Fibroblast of the aortic adventitia (primary cell): ENCODE measurements at regions not wholly inside any gene's neighbourhood (a gene's known extent, or its start where the extent isn't known, plus 50 kb on each side); places are given as distances from the start of the nearest gene placed in this dataset.
"Not testable (repeated sequence)": the region's sequence is repeated elsewhere in the genome, so short reads cannot be mapped to it uniquely, and the experiment has no call there.

Source experiments
- DNase-seq: peaks from one replicate; pipeline ENCODE4 v3.0.0-alpha.2; 2010; ENCODE audit warnings: low read depth
- H3K4me3 ChIP-seq: 2 replicates; pipeline ENCODE4 v1.5.1; 2011; ENCODE audit warnings: low read depth, mild to moderate bottlenecking, control low read depth, low read length, moderate library complexity
- TF ChIP-seq, protein P1 (sequence below): IDR thresholded peaks from 2 replicates; pipeline ENCODE4 v1.5.1; 2011; ENCODE audit warnings: mild to moderate bottlenecking, low read length, control low read depth, inconsistent platforms; ENCODE audit not compliant: insufficient read depth

- DNase-seq, result peak; percentile 0
Measured at GRCh38 chr14:37668646-37669045, 73.2 kb downstream of the TTC6 start.

GRCh38 chr14:37669242-37669641 is 73.8 kb downstream of the TTC6 start:
- TF ChIP-seq, protein P1, sequence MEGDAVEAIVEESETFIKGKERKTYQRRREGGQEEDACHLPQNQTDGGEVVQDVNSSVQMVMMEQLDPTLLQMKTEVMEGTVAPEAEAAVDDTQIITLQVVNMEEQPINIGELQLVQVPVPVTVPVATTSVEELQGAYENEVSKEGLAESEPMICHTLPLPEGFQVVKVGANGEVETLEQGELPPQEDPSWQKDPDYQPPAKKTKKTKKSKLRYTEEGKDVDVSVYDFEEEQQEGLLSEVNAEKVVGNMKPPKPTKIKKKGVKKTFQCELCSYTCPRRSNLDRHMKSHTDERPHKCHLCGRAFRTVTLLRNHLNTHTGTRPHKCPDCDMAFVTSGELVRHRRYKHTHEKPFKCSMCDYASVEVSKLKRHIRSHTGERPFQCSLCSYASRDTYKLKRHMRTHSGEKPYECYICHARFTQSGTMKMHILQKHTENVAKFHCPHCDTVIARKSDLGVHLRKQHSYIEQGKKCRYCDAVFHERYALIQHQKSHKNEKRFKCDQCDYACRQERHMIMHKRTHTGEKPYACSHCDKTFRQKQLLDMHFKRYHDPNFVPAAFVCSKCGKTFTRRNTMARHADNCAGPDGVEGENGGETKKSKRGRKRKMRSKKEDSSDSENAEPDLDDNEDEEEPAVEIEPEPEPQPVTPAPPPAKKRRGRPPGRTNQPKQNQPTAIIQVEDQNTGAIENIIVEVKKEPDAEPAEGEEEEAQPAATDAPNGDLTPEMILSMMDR, result no peak
- no peak for DNase-seq
- no peak overlapping the region for H3K4me3 ChIP-seq

More at GRCh38 chr14:37668646-37669045, 73.2 kb downstream of the TTC6 start:
- TF ChIP-seq, protein P1, result no peak
- H3K4me3 ChIP-seq, result no peak overlapping the region

DNA sequence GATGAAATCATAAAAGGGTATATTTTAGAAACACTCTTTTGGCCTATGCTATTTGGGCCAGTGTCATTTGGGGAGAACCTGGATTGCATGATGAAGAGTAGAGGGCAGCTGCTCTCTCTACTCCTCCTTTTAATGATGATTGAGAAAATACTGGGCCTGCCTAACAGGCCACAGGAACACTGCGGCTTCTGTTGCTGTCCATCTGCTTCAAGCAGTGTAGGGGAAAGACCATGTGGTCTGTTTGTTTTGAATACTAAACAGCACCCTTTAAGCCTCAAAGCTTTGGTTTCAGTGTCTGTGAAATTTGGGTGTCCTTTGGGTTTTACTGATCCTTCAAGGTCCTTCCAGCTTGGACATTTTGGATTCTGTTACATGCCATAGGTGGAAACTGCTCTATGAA is 78.0 kb downstream of the TTC6 start:
- DNase-seq, result no peak
- H3K4me3 ChIP-seq, result no peak overlapping the region
- TF ChIP-seq, protein P1, result no peak

- no peak overlapping the region for H3K4me3 ChIP-seq
- TF ChIP-seq, protein P1, result no peak
- DNase-seq, result no peak
Measured at GRCh38 chr14:37678916-37679315, 83.5 kb downstream of the TTC6 start.

GRCh38 chr14:37681486-37681885 is 86.1 kb downstream of the TTC6 start:
- TF ChIP-seq, protein P1, result no peak
- no peak overlapping the region for H3K4me3 ChIP-seq
- no peak for DNase-seq

- DNase-seq, H3K4me3 ChIP-seq: not testable (repeated sequence)
Measured at GRCh38 chr14:37692680-37693079, 97.3 kb downstream of the TTC6 start.

DNA sequence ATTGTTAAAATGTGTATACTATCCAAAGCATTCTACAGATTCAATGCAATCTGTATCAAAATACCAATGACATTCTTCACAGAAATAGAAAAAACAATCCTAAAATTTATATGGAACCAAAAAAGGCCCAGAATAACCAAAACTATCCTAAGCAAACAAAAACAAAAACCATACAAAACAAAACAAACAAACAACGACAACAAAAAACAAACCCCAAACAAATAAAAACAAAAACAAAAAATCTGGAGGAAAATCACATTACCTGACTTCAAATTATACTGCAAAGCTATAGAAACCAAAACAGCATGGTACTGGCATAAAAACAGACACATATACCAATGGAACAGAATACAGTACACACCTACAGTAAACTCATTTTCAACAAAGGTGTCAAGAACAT is 98.0 kb downstream of the TTC6 start:
- not testable (repeated sequence) for H3K4me3 ChIP-seq, DNase-seq

- TF ChIP-seq, protein P1, result no peak
- no peak for DNase-seq
- no peak overlapping the region for H3K4me3 ChIP-seq
Measured at GRCh38 chr14:37695866-37696265, 100.4 kb downstream of the TTC6 start.
